ENCODE measurements at regions not wholly inside any gene's neighbourhood (a gene's known extent, or its start where the extent isn't known, plus 50 kb on each side); places are given as distances from the start of the nearest gene placed in this dataset.

- CTCF ChIA-PET, result no interaction called here
- TF ChIP-seq, protein P1, sequence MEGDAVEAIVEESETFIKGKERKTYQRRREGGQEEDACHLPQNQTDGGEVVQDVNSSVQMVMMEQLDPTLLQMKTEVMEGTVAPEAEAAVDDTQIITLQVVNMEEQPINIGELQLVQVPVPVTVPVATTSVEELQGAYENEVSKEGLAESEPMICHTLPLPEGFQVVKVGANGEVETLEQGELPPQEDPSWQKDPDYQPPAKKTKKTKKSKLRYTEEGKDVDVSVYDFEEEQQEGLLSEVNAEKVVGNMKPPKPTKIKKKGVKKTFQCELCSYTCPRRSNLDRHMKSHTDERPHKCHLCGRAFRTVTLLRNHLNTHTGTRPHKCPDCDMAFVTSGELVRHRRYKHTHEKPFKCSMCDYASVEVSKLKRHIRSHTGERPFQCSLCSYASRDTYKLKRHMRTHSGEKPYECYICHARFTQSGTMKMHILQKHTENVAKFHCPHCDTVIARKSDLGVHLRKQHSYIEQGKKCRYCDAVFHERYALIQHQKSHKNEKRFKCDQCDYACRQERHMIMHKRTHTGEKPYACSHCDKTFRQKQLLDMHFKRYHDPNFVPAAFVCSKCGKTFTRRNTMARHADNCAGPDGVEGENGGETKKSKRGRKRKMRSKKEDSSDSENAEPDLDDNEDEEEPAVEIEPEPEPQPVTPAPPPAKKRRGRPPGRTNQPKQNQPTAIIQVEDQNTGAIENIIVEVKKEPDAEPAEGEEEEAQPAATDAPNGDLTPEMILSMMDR (IDR thresholded peaks at IDR 0.05; ENCODE audit: control extremely low read depth, extremely low read depth, low read depth, missing control alignments), result no peak
- no peak for DNase-seq (ENCODE audit: extremely low spot score)
- POLR2A ChIA-PET, result no interaction called here
Measured at GRCh38 chr20:59422872-59423544, 122.6 kb downstream of the EDN3 start.

GRCh38 chr20:59424976-59425375 is 124.6 kb downstream of the EDN3 start:
- TF ChIP-seq, protein P1 (IDR thresholded peaks at IDR 0.05; ENCODE audit: control extremely low read depth, extremely low read depth, low read depth, missing control alignments), result no peak
- DNase-seq (ENCODE audit: extremely low spot score), result no peak
- ChIA-PET POLR2A (no interaction called here), CTCF (no interaction called here)

DNA sequence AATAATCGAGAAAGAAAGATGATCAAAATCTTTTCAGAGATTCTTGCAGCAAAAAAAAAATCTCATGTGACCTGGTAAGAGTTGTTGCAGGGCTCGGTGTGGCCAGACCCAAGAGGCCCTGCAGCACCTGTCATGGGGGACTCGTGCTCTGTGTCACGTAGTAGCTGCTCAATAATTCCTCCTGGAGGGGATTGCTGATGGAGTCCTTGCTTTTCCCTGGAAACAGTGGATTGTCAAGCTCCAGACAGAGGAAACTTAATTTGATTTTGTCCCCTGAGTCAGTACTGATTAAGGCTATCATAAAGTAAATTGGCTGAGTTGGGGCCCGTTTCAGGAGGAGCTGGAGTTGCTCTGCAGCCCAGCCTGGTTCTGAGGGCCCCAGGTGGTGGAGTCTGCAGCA is 125.2 kb downstream of the EDN3 start:
- ChIA-PET POLR2A (no interaction called here), CTCF (interaction anchor here (1.2 kb wide), 1 partner anchor 22 kb away, joined by 3 read pairs; no protein-coding TSS in a partner anchor)
- TF ChIP-seq, protein P1 (IDR thresholded peaks at IDR 0.05; ENCODE audit: control extremely low read depth, extremely low read depth, low read depth, missing control alignments), result no peak
- DNase-seq (ENCODE audit: extremely low spot score), result no peak

- ChIA-PET POLR2A (no interaction called here), CTCF (no interaction called here)
- no peak for DNase-seq (ENCODE audit: extremely low spot score)
- TF ChIP-seq, protein P1 (IDR thresholded peaks at IDR 0.05; ENCODE audit: control extremely low read depth, extremely low read depth, low read depth, missing control alignments), result no peak
Measured at GRCh38 chr20:59428006-59428405, 127.6 kb downstream of the EDN3 start.

- TF ChIP-seq, protein P1 (IDR thresholded peaks at IDR 0.05; ENCODE audit: control extremely low read depth, extremely low read depth, low read depth, missing control alignments), result no peak
- DNase-seq (ENCODE audit: extremely low spot score), result no peak
- POLR2A ChIA-PET, result no interaction called here
- CTCF ChIA-PET, result interaction anchor here (1.1 to 1.3 kb wide), 2 partner anchors 29 to 142 kb away, joined by 3 to 4 read pairs; no protein-coding TSS in a partner anchor
Measured at GRCh38 chr20:59428441-59429205, 128.2 kb downstream of the EDN3 start.

- no peak for DNase-seq (ENCODE audit: extremely low spot score)
- ChIA-PET CTCF (interaction anchor here (1.1 to 1.3 kb wide), 2 partner anchors 28 to 142 kb away, joined by 3 to 4 read pairs; no protein-coding TSS in a partner anchor), POLR2A (no interaction called here)
- TF ChIP-seq, protein P1 (IDR thresholded peaks at IDR 0.05; ENCODE audit: control extremely low read depth, extremely low read depth, low read depth, missing control alignments), result no peak
Measured at GRCh38 chr20:59429396-59429795, 129.0 kb downstream of the EDN3 start.

All from GM10248 (cell line).